ENCODE measurements at regions not wholly inside any gene's neighbourhood (a gene's known extent, or its start where the extent isn't known, plus 50 kb on each side); places are given as distances from the start of the nearest gene placed in this dataset.

- no peak for DNase-seq (ENCODE audit: low read depth)
Observed at GRCh38 chr16:54679531-54679930, 251.1 kb upstream of the IRX5 start.

DNA sequence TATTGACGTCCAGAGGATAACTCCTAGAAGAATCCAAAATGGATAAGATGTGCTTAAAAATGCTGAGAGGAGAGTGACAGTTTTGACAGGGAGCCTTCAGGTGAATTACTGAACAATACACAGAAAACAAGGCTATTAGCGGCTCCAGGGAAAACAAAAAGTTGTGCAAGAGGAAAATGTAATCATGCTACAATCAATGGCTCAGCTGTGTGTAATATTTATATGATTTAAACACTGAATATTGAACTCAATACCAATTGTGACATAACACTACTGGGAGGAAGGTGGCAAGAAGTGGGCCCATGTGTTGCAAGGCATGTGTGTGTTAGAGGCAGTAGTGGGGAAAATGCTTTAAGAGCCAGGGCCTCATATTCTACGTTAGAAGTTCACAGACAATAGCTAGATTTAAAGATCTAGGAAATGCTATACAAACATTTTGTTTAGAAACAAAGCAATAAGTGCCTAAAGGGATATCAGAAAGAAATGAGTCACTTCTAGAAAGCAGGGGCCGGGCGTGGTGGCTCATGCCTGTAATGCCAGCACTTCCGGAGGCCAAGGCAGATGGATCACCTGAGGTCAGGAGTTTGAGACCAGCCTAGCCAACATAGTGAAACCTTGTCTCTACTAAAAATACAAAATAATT lies 253.2 kb upstream of the IRX5 start:
- no peak for DNase-seq (ENCODE audit: low read depth)

- no peak for DNase-seq (ENCODE audit: low read depth)
Observed at GRCh38 chr16:54673313-54673712, 257.4 kb upstream of the IRX5 start.

DNA sequence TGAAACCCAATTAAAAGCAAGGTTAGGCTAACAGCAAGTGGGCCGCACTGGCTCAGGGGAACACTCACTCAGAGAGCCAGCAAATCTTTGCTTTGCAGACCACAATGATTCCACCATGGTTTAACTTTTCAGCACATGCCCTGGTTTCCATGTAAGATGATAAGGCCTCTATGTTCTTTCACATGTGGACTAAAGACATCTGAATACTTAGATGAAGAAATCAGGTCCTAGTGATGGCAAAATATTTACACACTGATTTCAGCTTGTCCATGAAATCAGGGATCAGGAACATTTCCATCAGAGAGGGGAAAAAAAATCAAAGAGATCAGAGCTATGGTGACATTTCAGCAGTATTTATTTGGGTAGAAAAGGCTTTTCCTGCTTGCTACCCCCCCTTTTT lies 258.2 kb upstream of the IRX5 start:
- DNase-seq (ENCODE audit: low read depth): no peak

- no peak for DNase-seq (ENCODE audit: low read depth)
Observed at GRCh38 chr16:54657709-54658102, 273.0 kb upstream of the IRX5 start.

- DNase-seq (ENCODE audit: low read depth): no peak
Observed at GRCh38 chr16:54657058-54657708, 273.5 kb upstream of the IRX5 start.

DNA sequence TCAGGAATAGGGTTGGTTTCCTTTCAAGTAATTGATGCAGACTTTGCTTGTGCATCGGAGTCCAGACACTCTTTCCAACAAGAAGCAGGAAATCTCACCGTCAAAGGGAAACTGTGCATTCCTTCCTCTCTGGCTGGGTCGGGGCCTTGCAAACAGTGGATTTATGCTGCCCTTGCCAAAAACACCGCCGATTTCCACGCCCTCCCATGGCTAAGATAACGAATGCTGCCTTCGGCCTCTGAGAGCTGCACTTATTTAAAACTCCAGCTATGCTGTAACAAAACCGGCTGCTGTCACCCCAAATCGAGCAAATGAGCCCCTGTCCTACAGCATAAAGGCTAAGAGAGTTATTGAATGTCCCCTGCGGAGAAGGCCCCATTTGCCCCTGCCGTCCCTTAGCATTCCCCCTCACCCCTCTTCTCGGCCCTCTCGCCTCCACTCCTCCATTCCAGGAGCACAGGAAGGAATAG lies 275.5 kb upstream of the IRX5 start:
- no peak for DNase-seq (ENCODE audit: low read depth)

DNA sequence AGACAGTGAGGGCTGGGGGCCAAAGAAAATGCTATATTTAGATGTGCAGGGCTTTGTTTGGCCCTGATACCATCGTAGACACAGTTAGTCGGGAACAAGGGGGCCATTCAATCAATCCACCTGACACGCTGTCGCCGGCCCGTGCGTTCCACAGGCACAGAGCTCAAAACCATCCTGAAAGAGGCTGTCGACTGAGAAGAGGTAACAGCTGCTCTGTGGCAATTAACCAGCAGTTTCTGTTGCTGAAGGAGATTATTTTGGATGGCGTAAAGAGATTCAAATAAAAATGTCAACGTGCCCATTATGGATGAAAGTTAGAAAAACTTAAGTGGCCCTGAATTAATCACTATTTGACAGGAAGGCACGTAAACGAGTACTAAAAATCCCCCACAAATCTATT lies 276.2 kb upstream of the IRX5 start:
- no peak for DNase-seq (ENCODE audit: low read depth)

- DNase-seq (ENCODE audit: low read depth): no peak
Observed at GRCh38 chr16:54652201-54652770, 278.4 kb upstream of the IRX5 start.

DNA sequence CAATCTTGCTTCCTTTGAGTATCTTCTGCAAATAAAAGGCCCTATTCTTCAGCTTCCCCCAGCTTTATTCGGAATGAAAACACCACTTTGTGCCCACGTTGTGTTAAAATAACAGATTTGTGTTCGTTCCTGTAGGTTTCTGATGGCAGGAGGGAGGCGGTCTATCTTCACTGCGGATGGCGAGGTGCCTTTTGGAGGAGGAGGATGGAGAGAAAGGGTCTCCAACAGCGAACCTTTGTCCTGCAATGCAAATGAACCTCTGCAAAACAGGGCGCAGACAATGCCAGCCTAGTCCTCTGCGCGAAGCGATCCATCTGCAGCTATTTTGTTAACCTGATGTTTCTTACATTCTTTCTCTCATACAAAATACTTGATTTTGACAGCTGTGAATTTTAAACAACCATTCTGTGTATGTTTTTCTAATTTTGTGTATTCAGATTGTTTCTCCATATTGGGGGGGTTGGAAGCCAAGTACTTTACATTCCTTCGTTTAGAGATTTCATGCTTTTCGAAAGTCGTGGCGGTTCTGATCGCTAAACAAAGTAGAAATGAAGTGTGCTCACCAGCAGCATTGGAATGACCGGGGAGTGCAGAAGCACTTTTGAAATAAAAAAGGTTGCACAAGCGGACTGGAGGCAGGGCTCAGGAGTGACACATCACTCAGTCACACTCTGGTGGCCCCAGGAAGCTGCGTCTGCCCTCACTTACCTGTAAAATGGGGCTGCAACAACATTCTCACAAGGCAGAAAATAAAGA lies 279.0 kb upstream of the IRX5 start:
- no peak for DNase-seq (ENCODE audit: low read depth)

- no peak for DNase-seq (ENCODE audit: low read depth)
Observed at GRCh38 chr16:54649876-54650275, 280.8 kb upstream of the IRX5 start.

- DNase-seq (ENCODE audit: low read depth): no peak
Observed at GRCh38 chr16:54648575-54648974, 282.1 kb upstream of the IRX5 start.

DNA sequence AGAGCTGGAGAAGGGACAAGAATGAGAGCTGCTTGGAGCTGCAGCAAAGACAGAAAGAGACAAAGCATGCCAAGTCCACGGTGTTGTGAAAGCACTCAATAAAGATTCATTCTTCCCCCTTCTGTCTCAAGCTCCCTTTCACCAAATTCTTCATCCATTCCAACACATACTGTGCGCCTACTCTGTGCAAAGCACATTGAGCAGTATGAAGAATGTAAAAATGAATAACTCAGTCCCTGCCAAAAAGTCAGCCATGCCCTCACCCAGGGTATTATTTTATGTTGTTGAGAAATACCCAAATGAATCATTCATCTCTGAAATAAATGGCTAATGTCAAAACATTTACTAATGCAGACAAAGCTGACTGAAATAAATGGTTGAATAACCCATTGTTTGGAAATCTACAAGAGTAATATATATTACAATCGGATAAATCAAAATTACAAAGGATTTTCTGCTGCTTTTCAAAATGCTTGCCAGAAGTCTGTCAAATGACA lies 282.9 kb upstream of the IRX5 start:
- DNase-seq (ENCODE audit: low read depth): no peak

- no peak for DNase-seq (ENCODE audit: low read depth)
Observed at GRCh38 chr16:54647216-54647615, 283.4 kb upstream of the IRX5 start.

DNA sequence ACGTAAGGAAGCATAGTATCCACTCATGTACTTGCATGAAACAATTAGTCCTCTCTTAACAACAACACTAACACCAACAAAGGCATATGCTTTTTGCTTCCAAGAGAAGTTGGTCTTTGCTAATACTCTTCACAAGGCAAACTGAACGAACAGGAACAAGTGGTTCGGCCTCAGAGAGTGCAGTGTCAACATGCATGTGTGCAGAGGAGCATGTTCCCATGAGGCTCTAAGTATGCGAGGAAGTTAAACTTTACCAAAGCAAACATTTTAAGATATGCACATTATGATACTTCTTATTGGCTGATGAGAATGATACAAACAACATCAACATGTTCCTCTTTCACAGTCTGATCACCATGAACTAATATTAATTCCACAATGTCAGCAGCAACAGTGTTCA lies 285.3 kb upstream of the IRX5 start:
- no peak for DNase-seq (ENCODE audit: low read depth)

- no peak for DNase-seq (ENCODE audit: low read depth)
Observed at GRCh38 chr16:54636221-54636793, 294.4 kb upstream of the IRX5 start.

- no peak for DNase-seq (ENCODE audit: low read depth)
Observed at GRCh38 chr16:54633943-54634362, 296.7 kb upstream of the IRX5 start.

DNA sequence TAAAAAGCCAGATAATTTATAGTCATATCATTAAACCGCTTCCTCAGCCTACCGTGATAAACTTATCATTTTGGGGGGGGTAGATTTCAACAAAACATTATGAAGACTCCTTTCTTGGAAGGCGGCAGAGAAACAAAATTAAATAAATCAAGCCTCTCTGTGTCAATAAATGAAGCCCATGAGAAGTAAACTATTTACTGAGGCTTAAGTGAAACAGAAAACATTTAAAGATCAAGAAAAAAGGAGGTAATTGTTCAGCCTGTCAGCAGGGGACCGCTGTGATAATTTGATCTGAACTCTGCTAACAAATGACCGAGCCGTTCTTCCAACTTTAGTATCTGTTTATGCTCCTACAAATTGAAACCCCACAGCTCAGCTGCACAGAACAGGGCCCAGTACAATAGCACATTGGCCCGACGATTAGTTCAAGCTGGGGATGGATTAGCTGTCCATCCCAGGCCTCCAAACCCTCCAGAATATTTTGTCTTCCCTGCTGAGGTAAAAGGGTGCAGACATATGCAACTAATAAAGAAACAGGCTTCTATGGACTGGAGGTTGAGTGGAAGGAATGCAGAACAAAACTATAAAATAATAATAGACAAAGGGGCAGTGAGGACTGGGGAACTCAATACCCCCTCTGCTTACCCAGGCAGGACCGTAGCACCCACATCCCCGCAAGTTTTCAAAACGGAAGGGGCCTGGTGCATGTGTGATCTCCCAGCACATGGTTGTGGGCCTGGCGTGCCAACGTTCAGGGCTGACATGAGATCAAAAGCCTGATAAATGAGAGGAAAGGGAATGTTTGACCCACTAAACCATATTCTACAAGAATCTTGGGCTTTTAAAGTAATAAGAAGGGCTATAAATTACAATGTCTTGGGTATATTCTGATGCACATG lies 298.1 kb upstream of the IRX5 start:
- no peak for DNase-seq (ENCODE audit: low read depth)

DNA sequence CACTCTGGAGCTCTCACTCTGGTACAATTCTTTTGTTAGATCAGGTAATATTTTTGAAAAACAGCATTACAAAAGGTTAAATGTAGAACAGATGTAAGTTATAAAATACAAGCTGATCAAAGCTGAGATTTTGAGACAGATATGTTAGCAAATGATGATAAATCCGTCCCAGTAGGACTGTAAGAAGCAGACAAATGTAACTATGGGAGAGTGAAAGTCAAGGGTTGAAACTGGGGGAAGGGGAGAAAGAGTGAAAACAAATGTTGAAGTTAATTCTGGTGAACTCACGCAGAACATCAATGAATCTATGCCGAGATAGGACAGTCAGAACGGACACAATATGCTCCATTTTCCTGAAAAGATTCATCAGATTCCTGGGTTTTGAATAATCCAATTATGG lies 298.9 kb upstream of the IRX5 start:
- no peak for DNase-seq (ENCODE audit: low read depth)

DNA sequence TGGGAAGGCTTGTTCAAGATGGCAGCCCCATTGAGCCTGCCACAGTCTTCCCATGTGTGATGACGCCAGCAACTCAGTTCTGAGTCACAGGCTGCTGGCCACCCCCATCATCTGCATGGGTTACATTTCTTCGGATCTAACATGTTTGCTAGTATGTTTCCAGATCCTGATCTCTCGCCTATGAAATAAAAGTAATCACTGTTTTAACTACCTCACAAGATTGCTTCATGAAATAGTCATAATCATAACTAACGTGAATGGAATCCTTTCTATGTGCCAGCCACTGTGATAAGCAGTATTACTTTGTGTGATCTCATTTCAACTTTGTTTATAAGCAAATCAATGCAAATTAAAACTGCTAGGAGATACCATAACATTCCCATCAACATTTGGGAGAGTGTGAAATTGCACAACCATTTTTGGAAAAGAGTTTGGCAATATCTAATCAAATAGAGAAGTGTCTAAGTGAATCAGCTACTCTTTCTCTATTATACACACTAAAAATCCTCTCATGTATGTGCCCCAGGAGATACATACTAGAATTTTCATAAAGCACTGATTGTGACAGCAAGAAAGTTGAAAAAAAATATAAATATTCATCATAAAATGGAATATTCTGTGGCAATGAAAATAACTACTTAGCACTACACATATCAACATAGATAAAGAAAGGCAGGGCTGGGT lies 300.2 kb upstream of the IRX5 start:
- peak; percentile 5 for DNase-seq (ENCODE audit: low read depth)
